NCI-H1105 (cell line): ENCODE measurements at regions not wholly inside any gene's neighbourhood (a gene's known extent, or its start where the extent isn't known, plus 50 kb on each side); places are given as distances from the start of the nearest gene placed in this dataset.
"Not testable (repeated sequence)": the region's sequence is repeated elsewhere in the genome, so short reads cannot be mapped to it uniquely, and the experiment has no call there.

ENCODE experiments used
- DNase-seq: peaks from one replicate; lab custom pipeline; 2025; lab: John Stamatoyannopoulos, UW

- DNase-seq, result no peak
Observed at GRCh38 chr16:29182501-29182900, 197.6 kb downstream of the LAT start.

GRCh38 chr16:29181921-29182411, 197.1 kb downstream of the LAT start:
- not testable (repeated sequence) for DNase-seq

- DNase-seq, result not testable (repeated sequence)
Observed at GRCh38 chr16:29181254-29181780, 196.5 kb downstream of the LAT start.

GRCh38 chr16:29180206-29180600, 195.4 kb downstream of the LAT start:
- not testable (repeated sequence) for DNase-seq

- DNase-seq, result not testable (repeated sequence)
Observed at GRCh38 chr16:29179401-29180205, 194.8 kb downstream of the LAT start.

GRCh38 chr16:29177888-29178726, 193.3 kb downstream of the LAT start:
- DNase-seq, result not testable (repeated sequence)

- DNase-seq, result not testable (repeated sequence)
Observed at GRCh38 chr16:29177203-29177887, 192.5 kb downstream of the LAT start.

- not testable (repeated sequence) for DNase-seq
Observed at GRCh38 chr16:29176822-29177202, 192.0 kb downstream of the LAT start.

GRCh38 chr16:29176154-29176470, 191.3 kb downstream of the LAT start:
- DNase-seq, result not testable (repeated sequence)

GRCh38 chr16:29175411-29176153, 190.7 kb downstream of the LAT start:
- not testable (repeated sequence) for DNase-seq

GRCh38 chr16:29173371-29174305, 188.8 kb downstream of the LAT start:
- not testable (repeated sequence) for DNase-seq

GRCh38 chr16:29172098-29172724, 187.4 kb downstream of the LAT start:
- not testable (repeated sequence) for DNase-seq

GRCh38 chr16:29171296-29171695, 186.4 kb downstream of the LAT start:
- not testable (repeated sequence) for DNase-seq

GRCh38 chr16:29170393-29171119, 185.7 kb downstream of the LAT start:
- DNase-seq, result not testable (repeated sequence)

- DNase-seq, result not testable (repeated sequence)
Observed at GRCh38 chr16:29169295-29169994, 184.6 kb downstream of the LAT start.

- DNase-seq, result not testable (repeated sequence)
Observed at GRCh38 chr16:29168515-29169259, 183.8 kb downstream of the LAT start.

- DNase-seq, result not testable (repeated sequence)
Observed at GRCh38 chr16:29164442-29165089, 179.7 kb downstream of the LAT start.
